ENCODE measurements at regions not wholly inside any gene's neighbourhood (a gene's known extent, or its start where the extent isn't known, plus 50 kb on each side); places are given as distances from the start of the nearest gene placed in this dataset.

- POLR2A ChIA-PET, result no interaction called here
- TF ChIP-seq CTCF (IDR thresholded peaks at IDR 0.05), result no peak
- no peak for ATAC-seq (ENCODE audit: poor library complexity)
- no peak for DNase-seq
- Mint-ChIP-seq H3K27me3 (no peaks in the 10 kb centered on the region), H3K36me3 (ENCODE audit: low read depth) (no peaks in the 10 kb centered on the region), H3K4me1 (ENCODE audit: low read depth) (no peaks in the 10 kb centered on the region), H3K9me3 (no peaks in the 10 kb centered on the region), H3K27ac (no peak overlapping the region), H3K4me3 (no peak overlapping the region)
- Histone ChIP-seq H3K27me3 (ENCODE audit: control insufficient read depth in 1 of 2, insufficient read depth in 2 of 2, low read length in 2 of 2) (no peaks in the 10 kb centered on the region), H3K4me3 (ENCODE audit: low read length) (no peak overlapping the region), H3K4me1 (ENCODE audit: insufficient read depth, low read length) (no peaks in the 10 kb centered on the region), H3K27ac (ENCODE audit: low read depth in 1 of 2, low read length in 2 of 2) (no peak overlapping the region), H3K36me3 (ENCODE audit: insufficient read depth, low read length) (no peaks in the 10 kb centered on the region), H3K9me3 (ENCODE audit: control insufficient read depth in 1 of 2, insufficient read depth in 1 of 2, low read length in 2 of 2) (peaks cover 0 to 3% of the 10 kb centered on the region in 2 experiments)
- CTCF ChIA-PET, result no interaction called here
- intact Hi-C loops (cut with DNase I, micrococcal nuclease), result no loop called here
Observed at GRCh38 chr15:47405365-47406162, 311.7 kb upstream of the SEMA6D start.

DNA sequence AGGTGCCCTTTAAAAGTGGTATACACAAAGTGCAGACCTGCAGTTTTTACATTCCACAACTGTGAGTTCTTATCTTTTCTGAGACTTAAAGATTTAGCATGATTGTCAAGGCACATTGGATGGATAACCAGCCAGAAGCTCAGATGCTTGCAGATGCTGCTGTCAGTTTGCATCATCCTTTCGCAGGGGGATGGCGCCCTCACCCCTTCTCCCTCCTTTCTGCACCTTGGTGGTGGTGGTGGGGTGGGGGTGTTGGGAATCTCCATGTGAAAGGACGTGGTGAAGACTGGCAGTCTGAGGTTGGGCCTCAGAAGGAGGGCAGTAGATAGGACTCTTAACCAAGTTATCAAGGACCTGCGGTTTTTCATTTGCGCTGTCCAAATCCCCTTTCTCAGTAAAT, 309.6 kb upstream of the SEMA6D start:
- H3K9me3 ChIP-seq (ENCODE audit: control insufficient read depth in 1 of 2, insufficient read depth in 1 of 2, low read length in 2 of 2), result peaks cover 0 to 3% of the 10 kb centered on the region in 2 experiments
- ChIA-PET POLR2A (no interaction called here), CTCF (no interaction called here)
- no peak overlapping the region for H3K27ac ChIP-seq (ENCODE audit: low read depth in 1 of 2, low read length in 2 of 2)
- no peaks in the 10 kb centered on the region for H3K4me1 ChIP-seq (ENCODE audit: insufficient read depth, low read length)
- TF ChIP-seq CTCF (IDR thresholded peaks at IDR 0.05), result no peak
- no peaks in the 10 kb centered on the region for H3K27me3 ChIP-seq (ENCODE audit: control insufficient read depth in 1 of 2, insufficient read depth in 2 of 2, low read length in 2 of 2)
- Mint-ChIP-seq H3K4me1 (ENCODE audit: low read depth) (no peaks in the 10 kb centered on the region), H3K27me3 (no peaks in the 10 kb centered on the region), H3K27ac (no peak overlapping the region), H3K36me3 (ENCODE audit: low read depth) (no peaks in the 10 kb centered on the region), H3K9me3 (no peaks in the 10 kb centered on the region), H3K4me3 (no peak overlapping the region)
- no peak overlapping the region for H3K4me3 ChIP-seq (ENCODE audit: low read length)
- ATAC-seq (ENCODE audit: poor library complexity) (no peak), DNase-seq (no peak)
- intact Hi-C loops (cut with DNase I, micrococcal nuclease), result no loop called here
- no peaks in the 10 kb centered on the region for H3K36me3 ChIP-seq (ENCODE audit: insufficient read depth, low read length)

DNA sequence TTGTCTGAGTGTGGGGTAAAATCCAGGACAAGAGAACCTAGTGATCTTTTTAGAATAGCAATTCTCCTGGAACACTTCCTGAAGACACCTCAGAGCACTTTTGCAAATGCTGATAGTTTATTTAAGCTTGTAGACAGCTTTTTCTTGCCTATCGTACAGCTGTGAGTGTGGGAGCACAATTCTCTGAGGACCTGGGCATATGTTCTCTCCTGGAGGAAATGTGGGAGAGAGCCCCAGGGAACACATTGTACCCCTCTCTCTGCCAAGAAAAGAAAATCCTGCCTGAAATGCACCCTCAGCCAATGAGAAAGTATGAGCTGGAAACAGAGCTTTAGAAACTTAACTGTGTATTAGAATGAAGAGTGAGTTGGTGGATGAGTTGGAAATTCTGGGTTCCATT, 308.3 kb upstream of the SEMA6D start:
- ChIA-PET POLR2A (no interaction called here), CTCF (no interaction called here)
- peaks cover 0 to 3% of the 10 kb centered on the region in 2 experiments for H3K9me3 ChIP-seq (ENCODE audit: control insufficient read depth in 1 of 2, insufficient read depth in 1 of 2, low read length in 2 of 2)
- no peak for TF ChIP-seq CTCF (IDR thresholded peaks at IDR 0.05)
- no peak overlapping the region for H3K4me3 Mint-ChIP-seq
- H3K27ac Mint-ChIP-seq, result no peak overlapping the region
- no peaks in the 10 kb centered on the region for H3K27me3 ChIP-seq (ENCODE audit: control insufficient read depth in 1 of 2, insufficient read depth in 2 of 2, low read length in 2 of 2)
- H3K4me1 Mint-ChIP-seq (ENCODE audit: low read depth), result no peaks in the 10 kb centered on the region
- H3K4me1 ChIP-seq (ENCODE audit: insufficient read depth, low read length), result no peaks in the 10 kb centered on the region
- no peaks in the 10 kb centered on the region for H3K36me3 ChIP-seq (ENCODE audit: insufficient read depth, low read length)
- intact Hi-C loops (cut with DNase I, micrococcal nuclease), result no loop called here
- ATAC-seq (ENCODE audit: poor library complexity) (no peak), DNase-seq (no peak)
- no peaks in the 10 kb centered on the region for H3K36me3 Mint-ChIP-seq (ENCODE audit: low read depth)
- H3K27ac ChIP-seq (ENCODE audit: low read depth in 1 of 2, low read length in 2 of 2), result no peak overlapping the region
- H3K9me3 Mint-ChIP-seq, result no peaks in the 10 kb centered on the region
- no peak overlapping the region for H3K4me3 ChIP-seq (ENCODE audit: low read length)
- H3K27me3 Mint-ChIP-seq, result no peaks in the 10 kb centered on the region

All from CD4-positive, alpha-beta T cell (primary cell).